ENCODE measurements at regions not wholly inside any gene's neighbourhood (a gene's known extent, or its start where the extent isn't known, plus 50 kb on each side); places are given as distances from the start of the nearest gene placed in this dataset.

GRCh38 chr2:142306131-142306530 is 175.3 kb upstream of the LRP1B start:
- Histone ChIP-seq H3K27me3 (no peaks in the 10 kb centered on the region), H3K27ac (no peak overlapping the region)
- ATAC-seq = no peak

DNA sequence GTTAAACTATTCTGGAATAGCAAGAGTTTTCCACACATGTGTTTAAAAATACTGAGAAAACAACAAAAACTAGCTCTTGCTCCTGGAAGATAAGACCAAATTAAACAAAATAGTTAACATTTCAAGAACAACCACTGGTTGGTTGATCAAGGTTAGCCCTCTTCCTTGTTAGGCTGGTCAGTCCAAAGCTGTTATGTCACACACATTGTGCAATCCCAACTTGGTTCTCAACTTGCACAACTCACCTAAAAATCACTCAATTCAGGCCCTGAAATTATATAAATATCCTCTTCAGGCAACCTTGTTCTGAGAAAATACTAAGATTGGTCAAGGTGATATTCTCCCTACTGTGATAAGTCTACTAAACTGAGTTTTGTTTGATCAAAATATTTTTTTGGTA is 169.7 kb upstream of the LRP1B start:
- H3K4me1 ChIP-seq = no peaks in the 10 kb centered on the region
- no peak for TF ChIP-seq EP300 (IDR thresholded peaks at IDR 0.05)
- TF ChIP-seq CTCF (IDR thresholded peaks at IDR 0.05) = no peak
- no peak for TF ChIP-seq POLR2AphosphoS5 (IDR thresholded peaks at IDR 0.05)
- no peak for TF ChIP-seq POLR2A (IDR thresholded peaks at IDR 0.05)
- no peak overlapping the region for H3K27ac ChIP-seq
- H3K9me3 ChIP-seq = peaks cover 0 to 4% (median 0%) of the 10 kb centered on the region in 3 donors
- no peaks in the 10 kb centered on the region for H3K27me3 ChIP-seq
- H3K36me3 ChIP-seq = no peaks in the 10 kb centered on the region
- H3K4me3 ChIP-seq = no peak overlapping the region
- no peak for ATAC-seq

More at GRCh38 chr2:142306131-142306530, 175.3 kb upstream of the LRP1B start:
- Histone ChIP-seq H3K4me3 (no peak overlapping the region), H3K4me1 (no peaks in the 10 kb centered on the region), H3K36me3 (no peaks in the 10 kb centered on the region), H3K9me3 (peaks cover 0 to 4% (median 0%) of the 10 kb centered on the region in 3 donors)
- TF ChIP-seq POLR2AphosphoS5 (IDR thresholded peaks at IDR 0.05) = no peak
- TF ChIP-seq POLR2A (IDR thresholded peaks at IDR 0.05) = no peak

GRCh38 chr2:142299021-142299420 is 168.2 kb upstream of the LRP1B start:
- ATAC-seq = no peak
- Histone ChIP-seq H3K9me3 (peaks cover 0 to 4% (median 0%) of the 10 kb centered on the region in 3 donors), H3K27me3 (no peaks in the 10 kb centered on the region), H3K4me3 (no peak overlapping the region), H3K36me3 (no peaks in the 10 kb centered on the region), H3K27ac (no peak overlapping the region), H3K4me1 (no peaks in the 10 kb centered on the region)
- no peak for TF ChIP-seq POLR2AphosphoS5 (IDR thresholded peaks at IDR 0.05)
- no peak for TF ChIP-seq EP300 (IDR thresholded peaks at IDR 0.05)
- TF ChIP-seq POLR2A (IDR thresholded peaks at IDR 0.05) = no peak
- no peak for TF ChIP-seq CTCF (IDR thresholded peaks at IDR 0.05)

GRCh38 chr2:142294225-142294624 is 163.4 kb upstream of the LRP1B start:
- no peak for TF ChIP-seq POLR2A (IDR thresholded peaks at IDR 0.05)
- TF ChIP-seq EP300 (IDR thresholded peaks at IDR 0.05) = no peak
- ATAC-seq = no peak

GRCh38 chr2:142291969-142292368 is 161.2 kb upstream of the LRP1B start:
- no peaks in the 10 kb centered on the region for H3K9me3 ChIP-seq
- H3K4me1 ChIP-seq = no peaks in the 10 kb centered on the region
- no peaks in the 10 kb centered on the region for H3K27me3 ChIP-seq
- no peak overlapping the region for H3K4me3 ChIP-seq
- WGBS, 2 donors (ENCODE audit: low coverage in 1 of 2) = 69 to 71% methylated on average over 2 of the region's 2 CpGs
- TF ChIP-seq CTCF (IDR thresholded peaks at IDR 0.05) (no peak), EP300 (IDR thresholded peaks at IDR 0.05) (no peak), POLR2A (IDR thresholded peaks at IDR 0.05) (no peak), POLR2AphosphoS5 (IDR thresholded peaks at IDR 0.05) (no peak)
- no peak for ATAC-seq
- H3K27ac ChIP-seq = no peak overlapping the region
- no peaks in the 10 kb centered on the region for H3K36me3 ChIP-seq

More at GRCh38 chr2:142294225-142294624, 163.4 kb upstream of the LRP1B start:
- no peak overlapping the region for H3K4me3 ChIP-seq
- no peaks in the 10 kb centered on the region for H3K4me1 ChIP-seq
- H3K9me3 ChIP-seq = no peaks in the 10 kb centered on the region
- no peaks in the 10 kb centered on the region for H3K36me3 ChIP-seq
- no peaks in the 10 kb centered on the region for H3K27me3 ChIP-seq
- no peak overlapping the region for H3K27ac ChIP-seq
- WGBS, 2 donors (ENCODE audit: low coverage in 1 of 2) = 79 to 88% methylated on average over 2 of the region's 2 CpGs

- WGBS, 2 donors (ENCODE audit: low coverage in 1 of 2) = 43 to 45% methylated on average over 3 of the region's 3 CpGs
- ATAC-seq = no peak
- Histone ChIP-seq H3K27me3 (no peaks in the 10 kb centered on the region), H3K36me3 (no peaks in the 10 kb centered on the region), H3K4me1 (no peaks in the 10 kb centered on the region), H3K4me3 (no peak overlapping the region), H3K27ac (no peak overlapping the region), H3K9me3 (no peaks in the 10 kb centered on the region)
- TF ChIP-seq CTCF (IDR thresholded peaks at IDR 0.05) = no peak
- TF ChIP-seq EP300 (IDR thresholded peaks at IDR 0.05) = no peak
- TF ChIP-seq POLR2A (IDR thresholded peaks at IDR 0.05) = no peak
- TF ChIP-seq POLR2AphosphoS5 (IDR thresholded peaks at IDR 0.05) = no peak
Observed at GRCh38 chr2:142290931-142291330, 160.1 kb upstream of the LRP1B start.
